Endodermal cell (in vitro differentiated cells): ENCODE measurements at regions not wholly inside any gene's neighbourhood (a gene's known extent, or its start where the extent isn't known, plus 50 kb on each side); places are given as distances from the start of the nearest gene placed in this dataset.

Experiments
- DNase-seq: peaks from one replicate; pipeline ENCODE4 v3.0.0-alpha.2; 2017
- H3K27ac ChIP-seq: 2 replicates; pipeline ENCODE4 v1.5.1; 2013; ENCODE audit warnings: mild to moderate bottlenecking, low read depth, low read length, moderate library complexity
- H3K27me3 ChIP-seq: 2 replicates; pipeline ENCODE4 v1.6.1; 2013; ENCODE audit warnings: mild to moderate bottlenecking, low read length, moderate library complexity; ENCODE audit not compliant: insufficient read depth, control insufficient read depth, poor library complexity, severe bottlenecking
- H3K36me3 ChIP-seq: 2 replicates; pipeline ENCODE4 v1.7.0; 2013; ENCODE audit warnings: mild to moderate bottlenecking, low read length, moderate library complexity; ENCODE audit not compliant: control insufficient read depth, insufficient read depth
- H3K4me1 ChIP-seq: one replicate; pipeline ENCODE4 v1.7.0; 2013; ENCODE audit warnings: low read length; ENCODE audit not compliant: control insufficient read depth, insufficient read depth
- H3K4me3 ChIP-seq: 2 replicates; pipeline ENCODE4 v1.5.1; 2013; ENCODE audit warnings: mild to moderate bottlenecking, low read length, moderate library complexity
- H3K9ac ChIP-seq: 2 replicates; pipeline ENCODE4 v1.6.1; 2013; ENCODE audit warnings: mild to moderate bottlenecking, low read length, moderate library complexity; ENCODE audit not compliant: poor library complexity, severe bottlenecking; ENCODE audit errors: extremely low read depth
- H3K9me3 ChIP-seq: 2 replicates; pipeline ENCODE4 v1.6.1; 2013; ENCODE audit warnings: mild to moderate bottlenecking, low read length, moderate library complexity; ENCODE audit not compliant: control insufficient read depth
- H3K27ac Mint-ChIP-seq: 2 replicates; pipeline ENCODE4 v1.8.0; 2020; ENCODE audit warnings: mixed read lengths
- H3K27me3 Mint-ChIP-seq: 2 replicates; pipeline ENCODE4 v1.8.0; 2021; ENCODE audit warnings: mild to moderate bottlenecking, mixed read lengths; ENCODE audit not compliant: insufficient read depth
- H3K36me3 Mint-ChIP-seq: 2 replicates; pipeline ENCODE4 v1.8.0; 2020; ENCODE audit warnings: low read depth, mixed read lengths
- H3K4me1 Mint-ChIP-seq: 2 replicates; pipeline ENCODE4 v1.8.0; 2020; ENCODE audit warnings: mixed read lengths
- H3K4me3 Mint-ChIP-seq: 2 replicates; pipeline ENCODE4 v1.8.0; 2020; ENCODE audit warnings: mild to moderate bottlenecking, moderate library complexity, mixed read lengths
- H3K9me3 Mint-ChIP-seq: 2 replicates; pipeline ENCODE4 v1.8.0; 2020; ENCODE audit warnings: mild to moderate bottlenecking, mixed read lengths
- WGBS, 2 experiments: methylation state at CpG; one replicate each; pipeline versions ENCODE4 v1.1.5 to v1.1.7; 2013; ENCODE audit warnings: missing lambda C conversion rate in 2 of 2, mixed read lengths in 1 of 2; ENCODE audit not compliant: insufficient coverage in 1 of 2, insufficient read length in 1 of 2; 5-methylcytosine and 5-hydroxymethylcytosine counted together
- TF ChIP-seq, protein P1 (sequence below): fragments of 200-600 bp; sonication (generic); conservative IDR thresholded peaks from 2 replicates; pipeline ENCODE4 v1.5.0; 2021; ENCODE audit warnings: antibody characterized with exemption, mild to moderate bottlenecking

DNA sequence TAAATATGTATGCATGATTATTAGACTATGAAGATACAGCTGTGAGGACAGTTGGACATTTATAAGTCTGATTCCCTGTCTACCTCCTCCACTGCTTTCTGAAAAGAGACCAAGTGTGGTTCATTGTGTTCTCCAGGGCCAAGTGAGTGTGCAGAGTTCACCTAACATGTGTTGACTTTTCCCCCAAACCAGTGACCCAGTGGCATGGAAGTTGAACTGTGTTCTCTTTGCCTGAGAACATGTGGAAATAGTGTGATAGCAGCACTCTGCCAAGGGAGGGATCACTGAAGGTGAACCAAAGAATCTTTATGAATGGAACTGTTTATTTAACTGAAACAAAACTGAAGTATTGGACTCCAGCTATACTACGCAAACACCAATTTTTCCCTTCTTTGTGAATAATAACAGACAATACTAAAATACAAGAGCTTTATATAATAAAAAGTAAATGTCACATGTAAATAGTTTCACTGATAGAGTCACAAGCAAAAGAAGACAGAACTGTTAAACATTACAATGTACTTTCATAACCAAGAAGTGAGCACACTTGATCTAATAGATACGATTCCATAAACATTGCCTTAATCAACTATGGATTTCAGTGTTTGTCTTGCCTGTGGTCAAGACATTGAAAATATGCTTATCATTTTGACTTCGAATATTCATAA lies 200.3 kb upstream of the FUT9 start:
- Histone ChIP-seq H3K9me3 (peaks cover 27% of the 10 kb centered on the region), H3K4me3 (no peak overlapping the region), H3K9ac (no peak overlapping the region), H3K27me3 (no peaks in the 10 kb centered on the region), H3K36me3 (no peaks in the 10 kb centered on the region), H3K27ac (no peak overlapping the region), H3K4me1 (peaks cover 5% of the 10 kb centered on the region)
- TF ChIP-seq, protein P1, sequence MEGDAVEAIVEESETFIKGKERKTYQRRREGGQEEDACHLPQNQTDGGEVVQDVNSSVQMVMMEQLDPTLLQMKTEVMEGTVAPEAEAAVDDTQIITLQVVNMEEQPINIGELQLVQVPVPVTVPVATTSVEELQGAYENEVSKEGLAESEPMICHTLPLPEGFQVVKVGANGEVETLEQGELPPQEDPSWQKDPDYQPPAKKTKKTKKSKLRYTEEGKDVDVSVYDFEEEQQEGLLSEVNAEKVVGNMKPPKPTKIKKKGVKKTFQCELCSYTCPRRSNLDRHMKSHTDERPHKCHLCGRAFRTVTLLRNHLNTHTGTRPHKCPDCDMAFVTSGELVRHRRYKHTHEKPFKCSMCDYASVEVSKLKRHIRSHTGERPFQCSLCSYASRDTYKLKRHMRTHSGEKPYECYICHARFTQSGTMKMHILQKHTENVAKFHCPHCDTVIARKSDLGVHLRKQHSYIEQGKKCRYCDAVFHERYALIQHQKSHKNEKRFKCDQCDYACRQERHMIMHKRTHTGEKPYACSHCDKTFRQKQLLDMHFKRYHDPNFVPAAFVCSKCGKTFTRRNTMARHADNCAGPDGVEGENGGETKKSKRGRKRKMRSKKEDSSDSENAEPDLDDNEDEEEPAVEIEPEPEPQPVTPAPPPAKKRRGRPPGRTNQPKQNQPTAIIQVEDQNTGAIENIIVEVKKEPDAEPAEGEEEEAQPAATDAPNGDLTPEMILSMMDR, result no peak
- H3K27me3 Mint-ChIP-seq, result peaks cover 56% of the 10 kb centered on the region
- WGBS, 2 experiments, result 100% methylated on average over 1 to 2 of the region's 3 CpGs
- DNase-seq, result no peak
- H3K36me3 Mint-ChIP-seq, result no peaks in the 10 kb centered on the region
- H3K4me1 Mint-ChIP-seq, result peaks cover 22% of the 10 kb centered on the region
- H3K9me3 Mint-ChIP-seq, result peaks cover 23% of the 10 kb centered on the region
- H3K27ac Mint-ChIP-seq, result no peak overlapping the region
- no peak overlapping the region for H3K4me3 Mint-ChIP-seq

DNA sequence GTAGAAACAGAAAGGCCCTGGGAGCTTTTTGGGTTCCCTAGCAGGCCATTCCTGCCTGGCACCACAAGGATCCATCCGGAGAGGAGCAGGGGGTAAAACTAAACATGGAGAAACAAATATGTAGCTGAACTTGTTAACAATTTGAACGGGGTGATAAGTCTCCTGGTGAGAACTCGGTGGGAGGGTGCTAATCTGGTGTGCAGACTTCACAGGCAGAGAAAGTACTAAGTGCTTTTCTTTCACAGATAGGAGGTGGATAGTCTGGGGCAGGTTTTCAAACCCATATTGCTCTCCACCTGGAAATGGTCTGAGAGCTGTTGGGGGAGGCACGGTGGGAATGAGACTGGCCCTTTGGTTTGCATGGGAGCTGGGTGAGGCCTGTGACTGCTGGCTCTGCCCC lies 196.3 kb upstream of the FUT9 start:
- peaks cover 34% of the 10 kb centered on the region for H3K9me3 Mint-ChIP-seq
- no peaks in the 10 kb centered on the region for H3K36me3 ChIP-seq
- H3K4me3 Mint-ChIP-seq, result no peak overlapping the region
- no peaks in the 10 kb centered on the region for H3K36me3 Mint-ChIP-seq
- WGBS, 2 experiments, result 48 to 50% methylated on average over 2 to 4 of the region's 4 CpGs
- H3K27me3 ChIP-seq, result no peaks in the 10 kb centered on the region
- DNase-seq, result peak; percentile 91
- H3K4me3 ChIP-seq, result peak overlapping the region; percentile 47
- peaks cover 51% of the 10 kb centered on the region for H3K4me1 Mint-ChIP-seq
- peaks cover 34% of the 10 kb centered on the region for H3K27me3 Mint-ChIP-seq
- peak overlapping the region; percentile 86 for H3K27ac Mint-ChIP-seq
- H3K27ac ChIP-seq, result no peak overlapping the region
- TF ChIP-seq, protein P1, result no peak
- peaks cover 6% of the 10 kb centered on the region for H3K4me1 ChIP-seq
- peaks cover 27% of the 10 kb centered on the region for H3K9me3 ChIP-seq
- H3K9ac ChIP-seq, result no peak overlapping the region

DNA sequence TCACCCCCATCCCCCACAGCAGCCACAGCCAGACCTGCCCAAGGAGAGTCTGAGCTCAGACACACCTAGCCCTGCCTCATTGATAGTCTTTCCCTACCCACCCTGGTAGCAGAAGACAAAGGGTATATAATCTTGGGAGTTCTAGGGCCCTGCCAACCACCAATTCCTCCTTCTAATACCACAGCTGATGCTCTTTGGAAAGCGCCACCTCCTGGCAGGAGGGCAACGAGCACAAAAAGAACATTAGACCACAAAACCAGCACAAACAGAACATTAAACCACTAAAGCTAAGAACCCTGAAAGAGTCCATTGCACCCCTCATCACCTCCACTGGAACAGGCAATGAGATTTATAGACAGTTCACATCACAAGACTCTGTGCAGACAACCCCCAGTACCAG lies 195.8 kb upstream of the FUT9 start:
- peaks cover 51% of the 10 kb centered on the region for H3K4me1 Mint-ChIP-seq
- peaks cover 38% of the 10 kb centered on the region for H3K9me3 Mint-ChIP-seq
- DNase-seq, result peak; percentile 77
- no peaks in the 10 kb centered on the region for H3K36me3 Mint-ChIP-seq
- Histone ChIP-seq H3K9ac (no peak overlapping the region), H3K27ac (no peak overlapping the region), H3K36me3 (no peaks in the 10 kb centered on the region), H3K27me3 (no peaks in the 10 kb centered on the region), H3K9me3 (peaks cover 32% of the 10 kb centered on the region), H3K4me1 (peaks cover 6% of the 10 kb centered on the region), H3K4me3 (peak overlapping the region; percentile 51)
- WGBS, 2 experiments, result 46% methylated on average over 2 of the region's 2 CpGs; no CpG with 5 or more reads in 1 of the 2 experiments
- peak overlapping the region; percentile 86 for H3K27ac Mint-ChIP-seq
- no peak overlapping the region for H3K4me3 Mint-ChIP-seq
- peaks cover 34% of the 10 kb centered on the region for H3K27me3 Mint-ChIP-seq
- TF ChIP-seq, protein P1, result peak; percentile 73
